Non-pigmented ciliary epithelial cell (primary cell): ENCODE measurements at regions not wholly inside any gene's neighbourhood (a gene's known extent, or its start where the extent isn't known, plus 50 kb on each side); places are given as distances from the start of the nearest gene placed in this dataset.
"Not testable (repeated sequence)": the region's sequence is repeated elsewhere in the genome, so short reads cannot be mapped to it uniquely, and the experiment has no call there.

Source experiments
- DNase-seq: peaks from one replicate; pipeline ENCODE4 v3.0.0-alpha.2; 2010; ENCODE audit warnings: low read depth

- DNase-seq: no peak
Measured at GRCh38 chr10:5576780-5577624, 52.2 kb downstream of the CALML3 start.

DNA sequence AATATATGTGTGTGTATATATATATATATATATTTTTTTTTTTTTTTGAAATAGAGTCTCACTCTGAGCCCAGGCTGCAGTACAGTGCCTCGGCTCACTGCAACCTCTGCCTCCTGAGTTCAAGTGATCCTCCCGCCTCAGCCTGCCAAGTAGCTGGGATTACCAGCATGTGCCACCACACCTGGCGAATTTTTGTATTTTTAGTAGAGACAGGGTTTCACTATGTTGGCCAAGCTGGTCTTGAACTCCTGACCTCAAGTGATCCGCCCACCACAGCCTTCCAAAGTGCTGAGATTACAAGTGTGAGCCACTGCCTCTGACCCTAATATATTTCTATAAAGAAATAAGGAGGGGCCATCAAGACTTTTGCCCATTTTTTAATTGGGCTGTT is 55.3 kb downstream of the CALML3 start:
- DNase-seq: not testable (repeated sequence)

DNA sequence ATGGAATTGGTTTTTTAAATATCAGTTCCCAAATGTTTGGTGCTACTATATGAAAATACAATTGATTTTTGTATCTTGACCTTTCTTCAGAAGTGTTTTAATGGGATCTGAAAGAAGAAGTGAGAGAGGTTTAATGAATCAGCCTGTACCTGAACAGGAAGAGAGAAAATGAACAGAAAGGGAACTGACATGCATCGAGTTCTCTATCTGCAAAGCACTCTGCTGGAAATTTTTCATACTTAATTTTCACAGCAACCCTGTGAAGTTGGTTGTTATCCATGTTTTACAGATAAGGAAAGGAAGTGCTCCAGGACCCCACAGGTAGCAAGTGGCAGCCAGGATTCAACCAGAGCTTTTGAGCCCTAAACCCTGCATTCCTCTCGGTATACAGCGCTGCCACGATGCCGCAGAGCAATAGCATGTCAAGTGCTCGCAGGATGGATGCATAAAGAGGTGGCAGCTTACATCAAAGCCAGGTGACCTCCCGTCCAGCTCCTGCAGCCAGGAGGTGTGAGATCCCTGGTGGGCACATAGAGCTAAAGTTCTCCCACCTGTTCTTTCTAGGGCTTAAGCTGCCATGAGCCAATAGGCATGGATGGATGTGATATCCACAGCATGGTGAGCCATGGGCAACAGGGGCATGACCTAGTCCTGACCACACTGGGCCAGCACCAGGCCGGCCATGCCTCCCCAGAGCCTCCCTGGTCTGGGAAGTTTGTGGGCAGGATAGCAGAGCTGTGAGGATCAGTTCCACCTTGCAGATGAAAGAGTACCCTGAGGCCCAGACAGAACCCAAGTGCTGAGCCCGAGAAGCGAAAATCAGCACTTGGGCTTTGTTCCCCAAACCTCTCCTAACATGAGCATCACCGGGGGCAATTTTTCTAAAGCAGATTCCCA is 57.2 kb downstream of the CALML3 start:
- DNase-seq: no peak

- no peak for DNase-seq
Measured at GRCh38 chr10:5582736-5583135, 58.0 kb downstream of the CALML3 start.

- no peak for DNase-seq
Measured at GRCh38 chr10:5583525-5584175, 58.9 kb downstream of the CALML3 start.

DNA sequence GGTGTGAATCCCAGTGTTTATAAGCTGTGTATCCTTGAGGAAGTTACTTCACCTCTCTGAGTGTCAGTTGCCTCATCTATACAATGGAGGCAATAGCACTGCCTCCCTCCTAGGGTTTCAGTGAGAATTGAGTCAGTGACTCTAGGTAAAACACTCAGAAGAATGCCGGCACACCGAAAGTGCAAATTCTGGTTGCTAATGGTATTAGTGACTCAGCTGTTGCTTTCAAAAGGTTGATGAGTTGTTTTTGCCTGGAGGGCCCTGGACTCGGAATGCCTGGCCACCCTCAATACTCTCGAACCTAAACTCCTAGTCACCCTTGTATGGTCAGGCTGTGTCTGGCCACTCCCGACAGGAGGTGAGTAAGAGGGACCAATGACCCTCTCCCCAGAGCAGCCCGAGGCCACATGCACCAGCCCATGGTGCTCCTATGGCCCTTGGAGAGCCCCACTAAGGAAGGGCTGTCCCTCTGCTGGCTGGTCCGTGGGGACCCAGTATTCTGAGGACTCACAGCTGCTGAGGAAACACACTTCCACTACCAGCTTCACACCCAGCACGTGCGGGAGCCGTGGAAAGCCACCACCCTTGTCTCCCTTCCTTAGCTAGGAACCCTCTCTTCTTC is 60.2 kb downstream of the CALML3 start:
- DNase-seq: peak; percentile 85

GRCh38 chr10:5585517-5586206 is 60.9 kb downstream of the CALML3 start:
- DNase-seq: no peak

DNA sequence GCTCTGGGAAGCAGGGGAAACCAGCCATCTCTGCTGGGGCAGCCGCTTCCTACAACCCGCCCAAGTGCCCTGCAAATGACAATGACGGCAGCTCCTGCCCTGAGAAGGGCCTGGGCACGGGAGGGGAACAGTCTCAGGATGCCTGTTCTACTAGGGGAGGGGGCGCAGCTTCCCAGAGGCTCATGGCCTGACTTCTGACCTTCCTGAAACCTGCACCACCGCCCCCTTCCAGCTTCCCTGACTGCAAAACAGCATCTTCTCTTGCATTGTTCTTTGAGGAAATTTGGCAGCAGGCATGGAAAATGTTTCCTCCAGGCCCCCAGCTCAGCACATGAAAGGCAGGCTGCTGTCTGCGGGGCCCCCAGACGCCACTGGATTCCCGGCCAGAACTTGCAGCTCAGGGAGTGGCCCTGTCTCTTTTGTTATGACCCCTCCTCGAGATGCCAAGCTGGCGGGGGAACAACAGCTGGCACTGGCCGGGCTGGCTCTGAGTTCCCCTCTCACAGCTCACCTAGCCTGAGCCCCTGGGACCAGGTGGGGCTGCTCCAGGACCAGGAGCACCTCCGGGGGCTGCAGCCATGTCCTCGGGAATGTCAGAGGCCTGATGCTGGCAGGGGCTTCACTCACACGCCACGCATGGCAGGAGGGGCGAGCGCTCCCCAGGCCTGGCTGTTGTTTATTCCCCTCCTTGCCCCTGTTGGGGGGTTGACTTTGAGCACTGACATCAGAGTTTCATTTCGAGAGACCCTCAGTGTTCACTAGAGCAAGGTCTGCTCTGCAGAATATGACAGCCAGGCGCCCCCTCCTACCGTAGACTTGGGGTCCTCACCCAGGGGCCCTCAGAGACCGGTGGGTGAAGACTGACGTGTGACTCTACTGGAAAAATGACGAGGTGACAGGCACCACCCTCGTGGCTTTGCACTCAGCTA is 62.7 kb downstream of the CALML3 start:
- DNase-seq: no peak

DNA sequence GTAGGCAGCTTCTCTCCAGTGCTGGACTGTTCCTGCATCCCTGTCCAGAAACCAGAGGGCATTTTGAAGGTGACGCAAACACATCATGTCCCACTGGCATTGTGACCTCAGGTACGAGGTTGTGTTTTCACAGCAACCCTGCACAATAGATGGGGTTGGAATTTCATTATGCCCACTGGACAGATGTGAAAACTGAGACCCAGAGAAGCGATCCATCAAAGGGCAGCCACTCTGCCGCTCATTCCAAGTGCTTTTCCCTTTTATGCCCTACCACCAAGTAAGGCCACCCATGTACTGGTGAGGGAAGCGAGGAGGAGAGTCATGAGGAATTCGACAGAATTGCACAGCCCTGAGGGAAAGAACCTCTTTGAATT is 63.3 kb downstream of the CALML3 start:
- no peak for DNase-seq

- DNase-seq: no peak
Measured at GRCh38 chr10:5588603-5589002, 63.8 kb downstream of the CALML3 start.
